Epithelial cell of prostate (primary cell): ENCODE measurements at regions not wholly inside any gene's neighbourhood (a gene's known extent, or its start where the extent isn't known, plus 50 kb on each side); places are given as distances from the start of the nearest gene placed in this dataset.

Source experiments
- DNase-seq: peaks from one replicate; pipeline ENCODE4 v3.0.0-alpha.2; 2011; ENCODE audit warnings: low read depth, low spot score
- H3K27ac ChIP-seq: fragments of 450-650 bp; 2 replicates; pipeline ENCODE4 v1.5.1; 2017; ENCODE audit warnings: mild to moderate bottlenecking

DNA sequence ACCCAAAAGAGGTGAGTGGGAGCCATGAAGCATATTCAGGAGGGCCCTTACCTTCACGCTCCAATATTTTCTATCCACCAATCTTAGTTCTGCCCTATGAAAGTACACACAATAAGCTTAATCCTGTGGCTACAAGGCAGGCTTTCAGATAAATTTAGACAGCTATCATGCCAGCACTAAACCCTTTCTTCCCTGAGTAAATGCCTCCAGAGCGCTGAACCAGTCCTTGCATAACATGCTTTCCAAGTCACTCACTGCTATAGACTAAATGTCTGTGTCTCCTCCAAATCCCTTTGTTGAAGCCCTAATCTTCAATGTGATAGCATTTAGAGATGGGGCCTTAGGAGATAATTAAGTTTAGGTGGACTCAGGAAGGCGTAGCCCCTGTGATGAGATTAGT is 50.3 kb upstream of the FIBIN start:
- H3K27ac ChIP-seq, result no peak overlapping the region
- DNase-seq, result no peak
